ENCODE measurements at regions not wholly inside any gene's neighbourhood (a gene's known extent, or its start where the extent isn't known, plus 50 kb on each side); places are given as distances from the start of the nearest gene placed in this dataset.
"Not testable (repeated sequence)": the region's sequence is repeated elsewhere in the genome, so short reads cannot be mapped to it uniquely, and the experiment has no call there.

DNA sequence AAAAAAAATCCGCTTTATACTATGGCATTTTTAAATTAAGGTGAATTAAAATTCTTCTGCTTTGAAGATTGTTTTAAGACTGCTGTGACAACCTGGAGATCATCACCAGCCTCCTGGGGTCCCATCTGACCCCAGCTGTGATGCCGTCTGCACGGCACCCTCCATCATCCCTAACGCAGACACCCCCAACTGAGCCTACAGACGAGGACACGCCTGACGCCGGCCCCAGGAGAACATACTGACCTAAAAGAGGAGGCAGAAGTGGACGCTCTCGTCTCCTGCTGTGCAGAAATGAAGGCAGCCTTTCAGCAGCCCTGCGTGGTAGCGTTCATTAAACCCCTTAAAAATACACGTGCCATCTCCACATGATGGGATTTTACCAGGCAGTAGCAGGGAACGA, 125.6 kb upstream of the PPP1R26 start:
- no peak for DNase-seq
- no peak for ATAC-seq (ENCODE audit: poor library complexity)
- intact Hi-C loops (cut with DNase I) = no loop called here

DNA sequence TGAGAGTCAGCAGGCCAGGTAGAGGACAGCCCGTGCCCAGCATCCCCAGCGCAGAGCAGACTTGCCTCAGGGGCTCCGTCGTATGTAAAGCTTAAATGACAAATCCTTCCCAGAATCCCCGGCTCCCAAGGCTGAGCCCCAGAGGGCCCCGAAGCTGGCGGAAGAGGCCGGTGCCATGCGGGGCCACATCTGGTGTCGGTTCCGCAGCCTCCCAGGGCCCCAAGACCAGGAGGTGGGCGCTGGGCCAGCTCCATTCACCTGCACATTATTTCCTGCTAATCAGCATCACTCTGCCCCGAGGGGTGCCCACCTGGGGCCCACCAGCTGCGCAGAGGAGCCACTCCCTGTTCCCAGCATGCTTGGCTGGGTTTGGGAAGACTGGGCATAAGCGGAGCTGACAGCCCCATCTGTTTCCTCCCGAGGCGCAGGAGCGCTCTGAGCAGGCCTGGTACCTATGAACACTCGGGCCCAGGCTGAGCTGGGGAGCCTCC, 124.0 kb upstream of the PPP1R26 start:
- intact Hi-C loops (cut with DNase I) = no loop called here
- DNase-seq (no peak), ATAC-seq (ENCODE audit: poor library complexity) (no peak)

DNA sequence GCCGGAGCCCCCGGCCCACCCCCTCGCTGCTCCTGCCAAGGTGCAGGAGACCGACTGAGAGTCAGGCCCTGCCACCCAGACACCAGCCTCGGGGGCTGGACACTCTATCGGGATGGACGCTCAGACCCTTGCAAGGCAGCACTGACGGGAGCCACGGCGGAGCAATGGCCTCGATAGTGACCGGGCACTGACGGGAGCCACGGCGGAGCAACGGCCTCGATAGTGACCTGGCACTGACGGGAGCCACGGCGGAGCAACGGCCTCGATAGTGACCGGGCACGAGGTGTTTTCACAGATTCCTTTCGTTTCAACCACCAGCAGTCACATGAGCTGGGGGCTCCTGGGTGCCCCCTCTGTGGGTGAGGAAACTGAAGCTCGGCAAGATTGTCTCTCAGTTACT, 123.6 kb upstream of the PPP1R26 start:
- DNase-seq (no peak), ATAC-seq (ENCODE audit: poor library complexity) (no peak)
- intact Hi-C loops (cut with DNase I) = no loop called here

DNA sequence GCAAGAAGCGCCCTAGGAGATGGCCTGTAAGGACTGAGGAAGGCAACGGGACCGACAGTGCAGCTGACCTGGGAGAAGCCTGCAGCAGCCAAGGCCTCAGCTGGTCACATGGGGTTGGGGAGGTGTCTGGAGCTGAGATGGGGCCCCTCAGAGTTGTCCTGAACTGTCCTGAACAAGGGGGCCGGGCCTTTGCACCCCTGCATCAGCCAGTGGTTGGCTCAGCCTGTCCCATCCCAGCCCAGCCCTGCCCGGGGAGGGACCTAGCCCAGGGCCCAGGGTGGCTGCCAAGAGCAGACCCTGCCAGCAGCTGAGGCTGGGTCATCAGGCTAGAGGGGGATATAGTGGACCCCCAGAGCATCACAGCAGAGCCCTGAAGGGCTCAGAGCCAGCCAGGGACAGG, 122.8 kb upstream of the PPP1R26 start:
- no peak for DNase-seq
- ATAC-seq (ENCODE audit: poor library complexity) = no peak

DNA sequence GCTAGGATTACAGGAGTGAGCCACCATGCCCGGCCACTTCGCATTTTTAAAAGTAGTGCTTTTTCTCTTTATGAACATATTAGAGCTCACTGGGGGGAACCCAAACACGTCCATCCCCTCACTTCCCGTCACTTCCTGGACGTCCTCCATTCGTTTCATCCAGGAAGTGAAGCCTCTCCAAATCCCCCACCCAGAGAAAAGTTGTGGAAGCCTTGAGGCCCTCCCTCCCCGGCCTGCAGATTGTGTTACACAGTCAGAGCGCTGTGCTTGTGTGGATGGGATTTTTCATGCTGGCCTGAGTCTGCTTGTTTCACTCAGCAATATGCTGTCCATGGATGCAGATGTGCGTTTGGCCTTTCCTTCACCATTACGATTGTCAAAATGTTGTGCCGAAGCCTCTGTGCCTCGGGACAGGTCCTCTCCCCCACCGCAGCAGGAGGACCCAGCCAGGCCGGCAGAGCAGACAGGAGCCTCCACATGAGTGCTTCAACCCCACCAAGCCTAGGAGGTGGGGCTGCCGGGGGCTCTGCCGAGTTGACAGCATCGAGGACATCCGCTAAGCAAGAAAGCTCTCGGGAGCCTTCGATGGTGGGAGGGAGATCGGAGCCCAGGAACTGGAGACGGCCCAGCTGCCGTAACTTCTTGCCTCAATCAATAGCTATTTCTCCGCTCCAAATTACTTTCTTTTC, 121.6 kb upstream of the PPP1R26 start:
- intact Hi-C loops (cut with DNase I) = no loop called here
- ATAC-seq (ENCODE audit: poor library complexity) (no peak), DNase-seq (no peak)

More for the DNA sequence above, 122.8 kb upstream of the PPP1R26 start:
- intact Hi-C loops (cut with DNase I) = no loop called here

DNA sequence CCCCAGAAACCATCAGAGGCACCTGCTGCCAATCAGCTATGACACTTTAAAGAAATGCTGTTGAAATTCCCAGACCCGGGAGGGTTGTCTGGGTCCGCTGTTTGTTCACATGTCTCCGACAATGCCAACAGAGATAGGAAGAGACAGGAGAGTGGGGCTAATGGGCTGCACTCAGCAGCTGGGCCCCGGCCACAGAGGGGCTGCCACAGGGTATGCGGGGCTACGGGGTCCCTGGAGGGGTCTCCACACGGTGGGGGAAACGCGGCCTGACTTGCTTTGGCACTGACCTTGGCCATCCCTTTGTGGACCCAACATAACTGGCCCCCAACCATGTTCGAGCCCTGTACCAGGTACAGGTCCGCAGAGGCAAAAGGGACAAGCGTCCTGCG, 121.0 kb upstream of the PPP1R26 start:
- intact Hi-C loops (cut with DNase I) = no loop called here
- DNase-seq (no peak), ATAC-seq (ENCODE audit: poor library complexity) (no peak)

DNA sequence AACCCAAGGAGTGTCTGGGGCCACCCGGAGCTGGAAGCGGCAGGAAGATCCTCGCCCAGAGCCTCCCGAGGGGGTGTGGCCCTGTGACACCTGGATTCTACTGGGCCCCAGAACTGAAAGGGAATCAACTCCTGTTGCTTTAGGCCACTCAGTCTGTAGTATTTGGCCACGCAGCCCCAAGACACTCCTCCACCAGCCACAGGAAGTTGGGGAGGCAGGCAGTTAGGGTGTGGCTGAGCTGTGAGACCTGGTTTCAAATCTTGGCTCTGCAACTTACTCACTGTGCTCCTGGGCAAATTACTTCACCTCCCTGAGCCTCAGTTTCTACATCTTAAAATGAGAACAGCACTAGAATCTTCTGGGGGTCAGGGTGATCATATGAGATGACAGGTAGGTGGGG, 119.8 kb upstream of the PPP1R26 start:
- DNase-seq = no peak
- ATAC-seq (ENCODE audit: poor library complexity) = no peak
- intact Hi-C loops (cut with DNase I) = no loop called here

DNA sequence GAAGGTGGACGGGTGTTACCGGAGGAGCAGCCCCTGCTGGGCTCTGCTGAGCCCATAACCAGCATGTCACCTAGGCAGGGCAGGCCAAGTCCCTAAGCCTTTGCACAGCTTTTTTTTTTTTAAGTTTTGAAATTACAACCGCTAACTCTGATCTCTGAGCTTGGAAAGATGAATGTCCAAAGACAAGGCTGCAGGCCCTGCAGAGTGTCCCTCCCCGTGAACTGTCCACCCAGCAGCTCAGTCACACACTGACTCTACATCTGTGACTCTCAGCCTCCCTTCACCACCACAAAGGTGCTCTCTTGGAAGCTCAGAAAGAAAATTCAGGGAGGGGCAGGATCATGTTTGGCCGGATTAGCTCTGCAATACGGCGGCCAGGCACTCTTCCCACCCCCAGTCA, 119.0 kb upstream of the PPP1R26 start:
- intact Hi-C loops (cut with DNase I) = no loop called here
- DNase-seq (no peak), ATAC-seq (ENCODE audit: poor library complexity) (no peak)

DNA sequence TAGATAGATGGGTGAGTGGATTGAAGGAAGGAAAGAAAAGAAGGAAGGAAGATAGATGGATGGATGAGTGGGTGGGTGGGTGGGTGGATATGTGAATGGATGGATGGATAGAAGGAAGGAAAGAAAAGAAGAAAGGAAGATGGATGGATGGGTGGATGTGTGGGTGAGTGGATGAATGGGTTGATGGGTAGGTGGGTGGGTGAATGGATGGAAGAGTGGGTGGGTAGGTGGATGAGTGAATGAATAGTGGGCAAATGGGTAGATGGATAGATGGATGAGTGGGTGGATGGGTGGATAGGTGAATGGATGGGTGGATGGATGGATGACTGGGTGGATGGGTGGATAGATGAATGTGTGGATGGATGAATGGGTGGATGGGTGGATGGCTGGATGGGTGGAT, 117.9 kb upstream of the PPP1R26 start:
- intact Hi-C loops (cut with DNase I); ATAC-seq (ENCODE audit: poor library complexity); DNase-seq: not testable (repeated sequence)

DNA sequence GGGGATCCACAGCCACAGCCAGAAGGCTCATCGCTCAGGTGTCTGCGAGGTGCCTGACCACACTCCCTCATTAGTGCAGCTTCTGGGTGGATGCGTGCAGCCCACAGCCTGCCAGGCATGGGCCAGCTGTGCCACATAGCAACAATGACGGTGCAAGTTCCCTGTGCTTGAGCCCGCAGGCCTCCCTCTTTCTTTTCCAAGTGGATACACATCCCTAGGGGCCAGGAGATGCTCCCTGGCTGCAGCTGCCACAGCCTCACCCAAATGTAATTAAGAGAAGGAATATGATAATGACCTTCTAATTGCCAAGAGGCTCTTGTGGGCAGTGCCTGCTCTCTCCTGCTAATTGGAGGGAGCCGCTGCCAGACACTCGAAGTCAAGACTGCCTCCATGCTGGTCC, 116.0 kb upstream of the PPP1R26 start:
- intact Hi-C loops (cut with DNase I) = no loop called here

DNA sequence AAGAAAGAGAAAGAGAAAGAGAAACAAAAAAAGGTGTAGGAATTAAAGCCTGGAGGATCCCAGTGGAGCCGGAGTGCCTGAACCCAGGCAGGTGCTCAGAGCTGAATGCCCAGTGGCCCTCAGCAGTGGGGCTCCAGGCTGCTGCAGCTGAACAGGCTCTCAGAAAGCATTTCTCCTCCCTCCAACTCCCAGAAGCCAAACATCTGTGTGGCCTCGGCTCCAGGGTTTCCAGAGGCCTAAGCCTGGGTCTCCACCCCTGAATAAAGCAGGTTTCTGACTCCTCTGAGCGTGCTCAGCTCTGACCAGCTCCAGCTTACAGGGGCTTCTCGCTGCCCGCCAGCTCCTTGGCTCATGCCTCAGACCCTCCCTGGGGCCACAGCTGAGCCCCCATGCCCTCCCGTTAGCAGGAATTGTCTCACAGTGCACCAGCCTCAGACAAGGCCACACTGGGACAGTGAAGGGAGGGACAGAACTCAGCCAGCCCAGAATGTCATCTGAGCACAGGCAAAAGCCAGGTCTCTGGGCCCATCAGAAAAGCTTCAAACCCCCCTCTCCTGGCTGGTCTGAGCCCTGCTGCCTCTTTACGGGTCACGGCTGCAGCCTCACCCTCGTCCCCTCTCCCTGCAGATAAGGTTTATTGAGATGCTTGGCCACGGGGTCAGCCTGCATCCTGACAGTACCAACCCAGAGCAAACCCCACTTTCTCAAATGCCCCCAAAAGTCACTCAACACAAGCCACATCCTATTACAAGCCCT, 114.4 kb upstream of the PPP1R26 start:
- ATAC-seq (ENCODE audit: poor library complexity) (no peak), DNase-seq (no peak)
- intact Hi-C loops (cut with DNase I) = no loop called here

More for the DNA sequence above, 116.0 kb upstream of the PPP1R26 start:
- ATAC-seq (ENCODE audit: poor library complexity) (no peak), DNase-seq (no peak)

DNA sequence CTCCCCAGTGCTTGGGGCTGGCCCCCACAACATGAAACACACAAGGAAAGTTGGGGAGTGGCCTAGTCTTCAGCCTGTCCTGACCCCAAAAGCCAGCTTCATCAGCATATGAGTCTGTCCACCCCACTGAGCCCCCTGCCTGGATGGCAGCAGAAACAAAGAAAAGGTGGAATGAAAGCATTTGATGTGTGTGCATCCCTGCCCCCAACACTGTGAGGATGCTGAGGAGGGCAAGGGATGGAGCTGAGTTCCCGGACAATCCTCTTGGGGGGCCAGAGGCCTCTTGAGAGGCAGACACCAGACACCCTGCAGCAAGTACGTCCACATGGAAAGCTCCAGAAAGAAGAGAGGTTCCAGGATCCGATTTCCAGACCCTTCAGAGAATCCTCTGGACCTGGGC, 113.5 kb upstream of the PPP1R26 start:
- DNase-seq (no peak), ATAC-seq (ENCODE audit: poor library complexity) (no peak)
- intact Hi-C loops (cut with DNase I) = no loop called here

DNA sequence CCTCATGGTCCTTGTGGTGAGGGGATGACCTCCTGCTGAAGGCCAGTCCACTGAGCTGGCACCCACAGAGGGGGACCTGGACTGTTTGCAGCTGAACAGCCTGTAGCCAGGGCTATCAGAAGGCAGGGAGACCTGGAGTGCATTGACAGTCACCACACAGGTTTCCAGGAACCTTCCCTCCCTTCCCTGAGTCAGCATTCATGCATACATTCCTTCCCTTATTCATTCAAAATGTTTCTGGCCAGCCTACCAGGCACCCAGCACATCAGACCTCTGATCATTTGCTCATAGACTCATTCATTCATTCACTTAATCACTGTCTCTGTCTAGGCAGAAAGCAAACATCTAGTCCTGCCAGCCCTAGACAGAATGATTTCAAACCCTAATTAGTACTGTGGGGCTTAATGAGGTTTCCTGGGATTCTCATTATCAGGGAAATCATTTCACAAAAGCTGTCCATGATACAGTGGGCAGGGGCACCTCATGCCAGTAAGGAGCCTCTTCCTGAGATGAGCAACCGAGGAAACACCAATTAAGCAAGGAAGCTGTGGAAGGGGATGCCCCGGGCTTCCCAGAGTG, 110.1 kb upstream of the PPP1R26 start:
- ATAC-seq (ENCODE audit: poor library complexity) (no peak), DNase-seq (no peak)
- intact Hi-C loops (cut with DNase I) = no loop called here

DNA sequence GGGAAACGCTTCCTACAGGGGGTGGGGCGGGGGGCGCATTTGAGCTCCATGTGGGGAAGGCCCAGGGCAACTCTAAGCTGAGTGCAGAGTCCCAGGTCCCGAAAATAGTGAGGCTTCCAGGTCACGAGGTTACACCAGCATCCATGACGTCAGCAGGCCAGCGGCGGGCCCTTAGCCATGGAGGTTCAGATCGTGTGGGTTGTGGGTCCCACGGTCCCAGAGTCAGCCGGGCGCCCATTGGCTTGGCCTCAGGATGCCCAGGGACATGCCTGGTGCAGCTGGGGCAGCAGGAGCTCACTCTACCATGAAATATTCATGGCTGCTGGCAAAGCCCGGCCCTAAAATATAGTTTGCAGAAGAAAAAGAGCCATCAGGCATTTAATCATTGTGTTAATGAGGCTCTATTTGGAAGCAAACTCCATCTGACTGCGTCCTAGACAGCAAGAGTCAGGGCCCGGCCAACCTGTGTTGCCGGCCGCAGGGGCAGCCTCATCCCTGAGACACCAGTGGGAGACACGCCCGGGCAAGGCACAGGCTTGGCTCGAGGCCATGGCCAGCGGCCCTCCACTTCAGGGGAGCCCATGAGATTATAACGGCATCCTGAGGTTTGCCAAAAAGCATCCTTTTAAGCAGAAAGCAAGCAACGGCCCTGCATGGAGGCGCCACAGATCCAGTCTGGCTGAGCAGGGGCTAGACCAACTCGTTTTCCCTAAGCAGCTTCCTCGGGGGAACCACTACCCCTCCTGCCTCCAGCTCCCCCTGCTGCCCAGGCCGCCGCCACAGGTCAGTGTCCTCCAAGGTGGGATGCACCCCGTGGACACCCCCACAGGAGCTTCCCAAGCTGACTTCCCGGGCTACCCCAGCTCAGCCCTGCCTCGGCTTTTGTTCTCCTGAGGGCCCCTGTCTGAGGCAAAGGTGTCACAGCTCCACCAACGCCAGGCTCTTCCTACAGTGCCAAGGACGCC, 108.9 kb upstream of the PPP1R26 start:
- DNase-seq = no peak
- no peak for ATAC-seq (ENCODE audit: poor library complexity)
- intact Hi-C loops (cut with DNase I) = no loop called here

DNA sequence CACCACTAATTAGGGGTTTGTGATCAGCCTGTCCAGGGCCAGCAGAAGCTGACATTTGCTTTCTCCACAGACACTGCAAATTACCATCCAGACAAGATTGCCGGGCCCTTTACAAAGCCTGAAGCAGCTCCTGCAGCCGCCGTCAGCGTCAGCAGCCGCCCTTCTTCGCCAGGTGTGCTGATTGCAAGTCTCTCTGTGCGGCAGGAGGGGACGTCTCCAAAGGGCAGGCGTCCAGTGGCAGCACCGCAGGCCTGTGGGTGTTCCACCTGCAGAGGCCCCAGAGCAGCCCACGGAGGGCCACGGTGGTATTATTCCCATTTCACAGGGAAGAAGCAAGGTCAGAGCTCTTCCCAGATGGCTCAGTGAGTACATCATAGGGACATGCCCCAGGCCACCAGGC, 108.0 kb upstream of the PPP1R26 start:
- ATAC-seq (ENCODE audit: poor library complexity) (no peak), DNase-seq (no peak)
- intact Hi-C loops (cut with DNase I) = no loop called here

DNA sequence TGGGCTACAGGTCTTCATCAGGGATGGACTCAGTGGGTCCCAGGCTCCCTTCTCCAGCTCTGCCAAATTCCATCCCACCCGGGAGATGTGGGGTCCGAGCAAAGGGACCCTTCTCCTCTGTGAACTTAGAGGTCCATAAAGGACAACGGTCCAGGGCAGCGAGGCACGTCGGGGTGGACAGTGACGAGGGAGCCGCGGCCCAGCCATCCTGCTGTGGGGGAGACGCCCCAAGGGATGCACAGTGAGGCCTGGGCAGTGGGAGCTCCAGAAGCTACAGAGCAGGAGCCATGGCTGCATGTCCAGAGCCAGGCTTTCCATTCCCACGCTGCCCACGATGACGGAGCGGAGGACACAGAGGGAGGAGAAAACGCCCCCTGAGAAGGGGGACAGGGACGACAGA, 107.5 kb upstream of the PPP1R26 start:
- intact Hi-C loops (cut with DNase I) = no loop called here
- ATAC-seq (ENCODE audit: poor library complexity) (no peak), DNase-seq (no peak)

DNA sequence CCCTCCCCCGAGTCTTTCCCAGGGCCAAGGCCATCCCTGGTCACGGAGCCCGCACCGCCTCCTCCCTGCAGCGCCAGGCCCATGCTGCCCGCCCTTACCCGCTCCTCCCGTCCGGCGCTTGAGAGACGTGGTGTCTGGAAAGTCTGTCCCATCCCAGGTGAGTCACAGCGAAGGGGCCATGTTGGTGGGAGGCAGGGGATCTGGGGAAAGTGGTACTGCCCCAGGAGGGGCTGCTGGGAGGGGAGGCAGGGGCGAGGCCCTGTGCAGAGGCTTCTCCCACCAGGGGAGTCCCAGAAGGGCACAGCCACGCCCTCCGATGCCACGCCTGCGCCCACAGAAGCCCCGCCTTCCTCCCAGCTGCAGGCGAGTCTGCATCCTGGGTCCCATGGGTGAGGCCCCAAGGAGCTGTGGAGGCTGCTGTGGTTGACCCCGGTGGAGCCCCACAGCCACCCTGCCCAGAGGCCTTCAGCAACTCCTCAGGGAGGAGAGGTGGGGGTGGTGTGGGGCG, 107.0 kb upstream of the PPP1R26 start:
- DNase-seq (no peak), ATAC-seq (ENCODE audit: poor library complexity) (no peak)
- intact Hi-C loops (cut with DNase I) = no loop called here

DNA sequence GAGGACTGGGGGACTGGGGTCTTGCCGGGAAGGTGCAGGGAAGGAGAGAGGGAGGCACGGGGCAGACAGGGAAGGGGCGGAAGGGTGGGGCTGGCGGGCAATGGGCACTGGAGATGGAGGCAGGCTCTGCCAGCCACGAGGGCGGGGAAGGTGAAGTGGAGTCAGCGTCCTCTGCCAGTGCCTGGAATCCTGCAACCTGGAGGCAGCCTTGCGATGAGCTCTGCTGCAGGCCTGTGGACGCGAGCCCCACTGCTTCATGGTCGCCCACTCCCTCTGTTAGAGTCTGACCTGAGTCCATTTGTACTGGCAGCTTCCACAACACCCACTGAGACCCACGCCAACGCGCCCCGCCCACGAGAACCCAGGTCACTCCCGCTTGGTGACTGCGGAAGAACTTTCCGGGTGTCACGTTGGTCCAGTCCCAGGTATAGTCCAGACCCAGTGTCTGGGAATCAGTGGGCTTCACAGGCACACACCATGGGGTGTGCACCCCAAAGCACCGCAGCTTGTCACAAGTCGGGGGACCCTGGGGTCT, 106.4 kb upstream of the PPP1R26 start:
- intact Hi-C loops (cut with DNase I) = no loop called here
- no peak for ATAC-seq (ENCODE audit: poor library complexity)
- no peak for DNase-seq

DNA sequence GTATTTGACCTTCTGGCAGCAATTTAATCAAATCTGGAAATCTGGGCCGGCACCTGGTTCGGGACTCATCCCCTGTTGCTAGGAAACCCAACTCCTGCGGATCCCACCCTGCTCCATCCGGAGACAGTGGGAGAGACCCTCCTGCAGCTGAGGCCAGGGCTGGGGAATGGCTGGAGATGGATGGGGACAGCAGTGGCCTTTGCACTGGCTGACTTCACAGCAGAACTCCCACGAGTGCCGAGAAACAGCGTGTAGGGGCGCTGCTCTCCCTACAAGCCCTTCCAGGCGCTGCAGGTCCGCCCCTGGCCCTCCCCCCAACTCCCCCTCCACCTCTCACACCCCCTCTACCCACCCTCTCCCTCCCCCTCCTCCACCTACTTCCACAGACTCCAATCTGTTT, 105.8 kb upstream of the PPP1R26 start:
- no peak for DNase-seq
- no peak for ATAC-seq (ENCODE audit: poor library complexity)
- intact Hi-C loops (cut with DNase I) = no loop called here

Data from Right ventricle myocardium superior (tissue), 1 donor.